HG03139 (cell line): ENCODE measurements at regions not wholly inside any gene's neighbourhood (a gene's known extent, or its start where the extent isn't known, plus 50 kb on each side); places are given as distances from the start of the nearest gene placed in this dataset.
A peak's percentile ranks its signal among the peaks of the same experiment; 100 is the strongest.
"Not testable (repeated sequence)": the region's sequence is repeated elsewhere in the genome, so short reads cannot be mapped to it uniquely, and the experiment has no call there.

Experiments
- ATAC-seq: cut with Tn5 transposase; IDR thresholded peaks from one replicate; pipeline ENCODE4 v1.9.1; 2021; ENCODE audit not compliant: unreplicated experiment

DNA sequence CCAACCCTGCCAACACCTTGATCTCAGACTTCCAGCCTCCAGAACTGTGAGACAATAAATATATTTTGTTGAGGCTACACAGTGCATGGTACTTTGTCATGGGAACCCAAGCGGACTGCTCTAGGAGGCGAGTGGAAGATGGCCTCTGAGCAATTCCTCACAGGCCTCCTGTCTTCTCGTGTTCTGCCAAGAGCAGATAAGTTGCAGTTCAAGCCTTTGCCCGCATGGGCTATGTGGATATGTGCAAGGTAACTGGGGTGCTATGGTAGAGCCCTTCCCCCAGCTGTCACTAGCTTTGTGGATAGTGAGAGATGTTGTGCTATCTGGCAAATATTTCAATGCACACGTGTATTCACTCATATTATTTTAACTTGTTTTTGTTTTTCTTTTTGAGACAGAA lies 156.0 kb upstream of the BCOR start:
- no peak for ATAC-seq

DNA sequence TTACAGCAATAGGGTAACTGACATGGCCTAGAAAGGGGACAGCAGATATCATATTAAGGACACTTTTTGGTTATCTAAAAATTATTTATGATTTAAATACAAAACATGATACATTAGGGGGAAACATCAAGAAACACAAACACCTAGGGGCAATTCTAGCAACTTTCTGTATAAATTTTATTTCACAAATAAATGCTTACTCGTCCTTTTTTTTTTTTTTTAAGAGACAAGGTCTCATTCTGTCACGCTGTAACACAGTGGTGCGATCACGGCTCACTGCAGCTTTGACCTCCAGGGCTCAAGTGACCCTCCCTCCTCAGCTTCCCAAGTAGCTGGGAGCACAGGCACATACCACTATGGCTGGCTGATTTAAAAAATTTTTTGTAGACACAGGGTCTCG lies 151.8 kb upstream of the BCOR start:
- ATAC-seq = no peak

DNA sequence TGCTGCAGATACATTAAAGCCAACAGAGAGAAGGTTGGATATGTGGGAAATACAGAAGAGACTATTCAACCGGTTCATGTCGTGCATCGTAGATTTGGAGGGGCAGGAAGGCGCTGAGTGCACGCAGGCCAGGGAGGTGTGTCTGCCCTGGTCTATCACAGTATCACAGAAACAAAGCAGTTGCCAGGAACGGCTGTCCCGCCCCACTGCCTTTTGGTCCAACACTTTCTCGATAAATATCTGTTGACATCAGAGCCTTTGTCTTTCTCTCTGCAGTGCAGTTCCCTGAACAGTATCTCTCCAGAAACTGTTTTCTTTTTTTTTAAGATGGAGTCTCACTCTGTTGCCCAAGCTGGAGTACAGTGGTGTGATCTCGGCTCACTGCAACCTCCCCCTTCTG lies 151.1 kb upstream of the BCOR start:
- no peak for ATAC-seq

DNA sequence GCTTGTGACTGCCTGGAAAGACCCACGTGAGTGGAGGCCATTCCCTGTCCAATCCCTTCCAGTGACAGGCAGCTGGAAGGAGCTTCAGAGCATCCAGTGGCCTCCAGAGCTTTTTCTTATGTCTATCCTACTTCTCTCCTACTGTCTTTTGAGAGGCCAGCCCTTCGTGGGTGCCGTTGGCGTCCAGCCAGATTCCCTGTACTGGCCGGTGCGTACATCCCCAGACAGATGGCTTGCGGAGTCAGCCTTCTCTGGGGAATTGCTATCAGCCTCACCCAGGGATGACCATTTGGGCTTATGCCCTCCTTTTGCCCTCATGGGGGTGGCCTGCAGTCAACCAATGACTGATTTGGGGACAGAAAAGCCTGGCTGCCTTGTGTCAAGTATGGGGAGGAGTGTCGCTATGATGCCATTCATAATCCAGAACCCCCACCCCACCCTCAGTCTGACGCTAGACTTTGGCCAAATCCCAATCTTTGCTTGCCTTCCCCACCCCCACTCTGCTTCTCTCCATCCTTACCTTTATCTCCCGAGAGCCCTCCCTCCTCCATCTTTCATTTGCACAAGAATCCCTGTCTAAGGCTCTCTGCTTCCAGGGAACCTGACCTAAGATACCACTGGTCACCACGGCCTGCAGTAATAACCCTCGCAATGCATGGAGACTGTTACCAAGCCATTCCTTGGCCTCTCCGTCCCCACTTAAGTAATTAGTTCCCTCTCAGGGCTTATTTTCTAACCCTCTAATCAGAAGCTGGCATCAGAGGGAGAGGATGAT lies 150.3 kb upstream of the BCOR start:
- ATAC-seq = no peak

DNA sequence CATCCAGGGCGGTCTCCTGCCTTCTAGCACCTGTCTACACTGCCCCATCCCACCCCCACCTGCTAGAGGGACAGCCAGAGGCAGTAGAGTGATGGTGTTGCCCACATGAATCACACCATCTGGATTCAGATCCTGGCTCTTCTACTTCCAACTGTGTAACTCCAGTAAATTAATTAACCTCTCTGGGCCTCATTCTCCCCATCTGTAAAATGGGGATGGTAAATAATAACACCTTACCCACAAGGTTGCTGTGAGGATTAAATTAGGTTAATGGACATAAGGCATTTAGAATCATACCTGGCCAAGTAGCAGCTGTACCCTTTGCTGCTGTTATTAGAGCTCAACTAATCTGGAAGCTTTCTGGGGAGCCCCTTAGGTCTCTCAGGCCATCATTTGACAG lies 149.6 kb upstream of the BCOR start:
- no peak for ATAC-seq

DNA sequence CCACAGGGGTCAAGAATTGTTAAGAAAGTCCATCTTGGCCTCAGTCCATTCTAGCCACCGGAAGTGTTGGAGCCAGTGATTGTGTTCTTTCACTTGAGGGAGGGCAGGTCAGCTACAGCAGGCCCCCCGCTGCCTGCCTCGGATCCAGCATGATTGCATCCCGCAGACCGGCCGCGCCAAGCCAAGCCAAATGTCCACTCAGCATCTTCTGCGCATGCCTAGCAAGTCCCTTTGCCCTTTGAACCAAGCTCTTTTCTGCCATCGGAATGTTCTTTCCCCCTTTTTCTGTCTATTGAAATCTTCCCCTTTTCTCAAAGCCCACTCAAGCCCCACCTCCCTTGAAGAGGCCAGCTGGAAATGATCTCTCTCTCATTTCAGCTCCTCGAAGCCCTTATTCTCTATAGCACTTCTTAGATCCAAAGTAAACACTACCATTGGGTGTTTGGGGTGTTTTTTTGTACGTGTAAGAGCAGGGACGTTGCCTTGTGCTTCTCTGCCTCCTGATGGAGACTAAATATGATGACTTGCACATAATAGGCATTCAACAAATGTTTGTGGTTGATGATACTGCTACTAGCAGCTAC lies 147.8 kb upstream of the BCOR start:
- ATAC-seq = no peak

DNA sequence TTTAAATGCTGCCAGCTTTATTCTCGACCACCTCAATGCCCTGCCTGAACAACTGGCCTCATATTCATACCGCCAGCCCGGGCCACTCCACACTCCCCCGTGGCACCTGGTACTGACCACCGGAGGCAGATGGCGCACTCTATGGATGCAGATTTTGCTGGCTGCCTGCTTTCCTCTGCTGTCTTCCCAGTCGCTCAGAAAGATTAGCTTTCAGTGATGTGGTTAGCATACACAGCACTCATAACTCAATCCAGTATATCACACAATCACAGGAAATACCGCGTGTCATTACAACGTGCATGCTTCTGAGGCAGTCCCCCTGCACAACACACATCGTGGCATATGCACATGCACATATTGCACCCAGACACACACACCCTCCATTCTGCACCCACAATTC lies 147.2 kb upstream of the BCOR start:
- ATAC-seq = no peak

DNA sequence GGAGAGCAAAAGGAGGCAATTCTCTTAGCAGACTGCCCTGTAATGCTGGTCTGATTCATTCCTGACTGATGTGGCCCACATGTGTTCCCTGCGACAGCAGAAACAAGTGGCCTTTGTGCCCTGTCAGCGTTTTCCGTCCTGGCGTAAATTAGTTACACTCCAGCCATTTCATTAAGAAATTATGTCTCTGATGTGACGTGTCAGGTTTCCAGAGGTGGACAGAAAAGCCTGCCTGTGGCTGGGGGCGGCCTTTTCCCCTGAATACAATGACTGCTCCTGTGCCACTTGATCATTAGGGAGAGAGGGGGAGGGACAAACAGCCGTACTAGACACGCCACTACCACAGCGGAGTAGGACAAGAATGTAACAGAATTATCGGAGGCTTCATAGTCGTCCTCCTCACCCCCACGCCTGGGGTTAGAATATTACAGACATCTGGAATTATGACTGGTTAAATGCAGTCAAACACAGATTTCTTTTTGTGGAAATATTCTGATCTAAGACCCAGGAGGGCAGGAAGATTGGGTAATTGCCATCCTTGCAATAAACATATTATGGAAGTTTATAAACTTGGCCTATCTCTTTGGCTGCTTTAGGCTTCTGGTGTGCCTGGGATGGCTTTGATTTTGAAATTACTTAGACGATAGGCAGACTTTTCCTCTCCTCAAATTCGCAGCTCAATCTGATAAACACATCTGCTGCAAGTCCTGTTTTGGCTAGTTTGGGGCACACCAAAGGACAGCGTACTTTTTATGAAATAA lies 146.2 kb upstream of the BCOR start:
- ATAC-seq = no peak

DNA sequence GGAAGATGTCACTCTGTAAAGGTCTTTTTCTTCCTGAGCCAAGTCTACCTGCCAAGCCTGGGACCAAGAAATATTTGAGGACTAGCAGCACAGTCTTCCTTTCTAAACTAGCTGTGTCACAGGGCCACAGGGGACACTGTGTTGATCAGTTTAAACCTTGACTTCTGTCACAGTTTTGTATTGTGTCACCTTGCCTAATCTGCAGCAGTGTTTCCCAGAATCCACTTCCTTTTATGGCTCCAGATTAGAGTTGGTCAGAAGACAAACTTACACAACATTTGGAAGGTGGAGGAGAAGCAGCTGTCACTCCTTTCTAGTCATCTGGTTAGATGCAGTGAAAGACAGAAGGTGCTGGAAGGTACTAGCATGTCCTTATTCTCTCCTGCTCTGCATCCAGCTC lies 143.1 kb upstream of the BCOR start:
- no peak for ATAC-seq

DNA sequence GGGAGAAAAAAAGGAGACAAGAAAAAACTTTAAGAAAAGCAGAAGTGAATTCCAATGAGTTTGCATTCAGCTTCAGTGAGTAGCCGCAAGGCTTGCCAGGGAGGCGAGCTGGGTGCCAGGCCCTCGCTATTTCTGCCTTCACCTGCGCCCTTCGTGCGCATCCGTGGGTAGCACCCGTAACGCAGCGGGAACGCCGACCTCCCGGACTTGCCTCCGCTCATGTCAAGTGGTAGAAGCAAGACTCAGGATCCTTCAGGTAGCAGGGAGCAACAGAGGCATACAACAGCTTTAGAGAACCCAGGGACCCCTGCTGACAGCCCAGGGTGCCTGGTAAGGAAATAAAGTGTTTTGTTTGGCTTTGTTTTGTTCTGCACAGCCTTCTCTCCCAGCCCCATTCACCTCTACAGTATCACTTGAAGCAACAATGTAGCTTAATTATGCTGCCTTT lies 140.0 kb upstream of the BCOR start:
- no peak for ATAC-seq

DNA sequence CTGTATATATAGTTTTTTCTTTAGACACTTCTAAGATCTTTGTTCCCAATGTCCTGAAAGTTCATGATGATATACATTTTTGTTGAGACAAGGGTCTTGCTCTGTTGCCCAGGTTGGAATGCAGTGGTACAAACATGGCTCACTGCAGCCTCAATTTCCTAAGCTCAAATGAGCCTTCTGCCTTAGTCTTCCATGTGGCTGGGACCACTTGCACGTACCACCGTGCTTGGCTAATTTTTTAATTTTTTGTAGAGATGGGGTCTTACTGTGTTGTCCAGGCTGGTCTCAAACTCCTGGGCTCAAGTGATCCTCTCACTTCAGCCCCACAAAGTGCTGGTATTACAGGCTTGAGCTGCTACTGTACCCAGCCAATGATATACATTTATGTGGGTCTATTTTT lies 132.9 kb upstream of the BCOR start:
- no peak for ATAC-seq

DNA sequence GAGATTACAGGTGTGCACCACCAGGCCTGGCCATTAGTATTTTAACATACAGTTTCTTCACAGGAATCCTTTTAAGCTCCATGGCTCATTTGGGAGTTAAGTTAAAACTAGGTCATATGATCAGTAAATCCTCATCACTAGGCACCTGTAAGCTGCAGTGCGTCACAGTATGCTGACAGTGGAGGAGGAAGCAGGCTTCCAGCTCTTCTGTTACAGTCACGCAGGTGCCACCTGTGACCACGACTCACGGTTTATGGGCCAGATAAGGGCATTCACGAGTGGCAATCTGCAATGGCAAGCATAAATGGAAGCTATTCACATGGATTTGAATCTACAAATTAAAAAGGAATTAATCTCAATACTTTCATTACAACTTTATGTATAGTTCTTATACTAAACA lies 129.4 kb upstream of the BCOR start:
- no peak for ATAC-seq

DNA sequence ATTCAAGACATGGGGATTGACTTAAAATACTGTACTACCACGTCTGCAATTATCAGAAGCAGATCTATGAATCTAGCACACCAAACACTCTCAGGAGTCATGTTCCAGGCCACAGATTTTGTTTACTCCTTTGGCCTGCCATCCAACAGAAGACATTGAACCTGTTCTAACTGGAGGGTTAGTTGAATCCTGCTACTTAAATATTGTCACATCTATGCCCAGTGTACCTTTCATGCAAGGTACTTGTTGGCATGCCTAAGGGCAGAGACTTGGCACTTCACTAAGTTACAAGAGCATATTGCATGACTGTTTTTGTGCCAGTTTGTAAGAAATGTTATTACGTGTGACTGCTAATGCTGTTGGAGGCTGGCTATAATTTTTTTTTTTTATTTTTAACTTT lies 126.9 kb upstream of the BCOR start:
- no peak for ATAC-seq

DNA sequence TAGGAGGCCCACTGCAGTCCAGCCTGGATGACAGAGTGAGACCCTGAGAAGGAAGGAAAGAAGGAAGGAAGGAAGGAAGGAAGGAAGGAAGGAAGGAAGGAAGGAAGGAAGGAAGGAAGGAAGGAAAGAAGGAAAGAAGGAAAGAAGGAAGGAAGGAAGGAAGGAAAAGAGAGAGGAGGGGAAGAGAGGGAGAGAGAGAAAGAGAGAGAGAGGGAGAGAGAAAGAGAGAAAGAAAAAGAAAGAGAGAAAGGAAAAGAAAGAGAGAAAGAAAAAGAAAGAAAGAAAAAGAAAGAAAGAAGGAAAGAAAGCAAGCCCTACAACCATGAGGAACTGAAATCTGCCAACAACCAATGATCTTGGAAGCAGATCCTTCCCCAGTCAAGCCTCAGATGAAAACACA lies 124.9 kb upstream of the BCOR start:
- ATAC-seq = not testable (repeated sequence)

DNA sequence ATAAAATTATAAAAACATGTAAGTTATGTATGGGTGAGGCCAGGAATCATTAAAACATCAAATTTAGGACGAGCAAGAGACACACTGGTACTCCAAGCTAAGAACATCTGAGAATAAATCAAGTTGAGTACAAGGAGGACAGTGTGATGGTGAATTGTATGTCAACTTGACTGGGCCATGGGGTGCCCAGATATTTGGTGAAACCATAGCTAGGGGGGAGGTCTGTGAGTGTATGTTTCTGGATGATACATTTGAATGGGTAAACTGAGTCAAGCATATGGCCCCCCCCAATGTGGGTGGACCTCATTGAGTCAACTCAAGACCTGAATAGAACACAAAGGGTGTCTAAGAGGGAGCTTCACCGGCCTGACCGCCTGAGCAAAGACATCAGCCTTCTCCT lies 115.3 kb upstream of the BCOR start:
- no peak for ATAC-seq

DNA sequence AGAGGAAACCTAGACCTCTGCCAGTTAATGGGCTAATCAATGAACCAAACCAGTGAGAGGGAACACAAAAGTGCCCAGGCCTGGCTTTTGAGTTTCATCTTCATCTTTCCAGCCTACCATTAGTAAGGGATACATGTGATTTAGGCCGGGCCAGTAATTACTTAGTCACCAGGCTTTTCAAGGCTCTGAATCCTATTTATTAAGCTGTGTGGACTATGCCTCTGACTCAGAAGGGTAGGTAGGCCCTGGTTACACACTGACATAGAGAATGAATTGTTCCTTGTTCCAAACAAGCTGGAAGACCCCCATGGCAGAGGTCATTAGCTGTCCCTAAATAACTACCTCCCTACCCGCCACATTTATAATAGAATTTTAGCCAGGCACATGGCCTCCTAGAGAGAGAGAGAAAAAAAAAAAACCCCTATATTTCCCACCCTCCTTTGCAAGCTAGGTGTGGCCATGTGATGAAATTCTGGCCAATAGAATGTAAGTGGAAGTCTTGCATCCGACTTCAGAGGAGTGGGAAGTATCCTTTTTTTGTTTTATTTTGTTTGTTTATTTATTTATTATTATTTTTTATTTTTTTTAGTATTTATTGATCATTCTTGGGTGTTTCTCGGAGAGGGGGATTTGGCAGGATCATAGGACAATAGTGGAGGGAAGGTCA lies 112.3 kb upstream of the BCOR start:
- ATAC-seq = no peak

DNA sequence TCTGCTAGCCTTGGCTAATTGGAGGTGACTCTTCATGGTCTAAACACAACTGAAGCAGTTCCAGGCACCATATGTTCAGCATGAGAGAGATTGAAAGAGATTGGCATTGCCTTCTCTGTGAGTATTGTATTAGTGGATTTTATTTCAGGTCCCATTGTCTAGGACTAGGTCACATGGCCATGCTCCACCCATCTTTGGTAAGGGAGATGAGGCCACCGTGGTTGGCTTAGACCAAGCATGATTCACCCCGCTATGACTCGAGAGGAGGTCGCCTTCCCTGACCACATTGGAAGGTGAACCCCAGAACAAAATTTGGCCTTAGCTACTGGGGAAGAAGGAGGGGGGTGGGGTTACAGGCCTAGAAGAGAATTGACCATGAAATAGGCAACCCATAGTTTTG lies 109.9 kb upstream of the BCOR start:
- ATAC-seq = no peak

DNA sequence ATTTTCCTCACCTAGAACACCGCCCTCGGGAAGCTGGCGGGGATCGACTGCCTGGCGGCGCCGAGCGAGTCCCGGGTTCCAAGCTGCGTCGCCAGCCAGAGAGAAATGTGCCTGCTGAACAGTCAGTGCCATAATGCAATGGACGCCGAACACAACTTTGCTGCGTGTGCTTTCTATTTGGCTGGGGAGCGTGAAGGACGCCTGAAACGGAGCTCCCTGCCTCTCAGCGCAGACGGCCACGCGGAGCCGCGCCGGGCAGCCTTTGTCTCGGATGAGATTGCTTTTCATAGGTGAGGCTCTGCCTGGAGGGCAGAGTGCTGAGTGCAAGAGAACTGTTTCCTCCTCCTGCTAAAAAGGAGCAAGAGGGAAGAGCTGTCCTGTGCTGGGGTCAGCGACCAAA lies 107.7 kb upstream of the BCOR start:
- ATAC-seq = no peak

DNA sequence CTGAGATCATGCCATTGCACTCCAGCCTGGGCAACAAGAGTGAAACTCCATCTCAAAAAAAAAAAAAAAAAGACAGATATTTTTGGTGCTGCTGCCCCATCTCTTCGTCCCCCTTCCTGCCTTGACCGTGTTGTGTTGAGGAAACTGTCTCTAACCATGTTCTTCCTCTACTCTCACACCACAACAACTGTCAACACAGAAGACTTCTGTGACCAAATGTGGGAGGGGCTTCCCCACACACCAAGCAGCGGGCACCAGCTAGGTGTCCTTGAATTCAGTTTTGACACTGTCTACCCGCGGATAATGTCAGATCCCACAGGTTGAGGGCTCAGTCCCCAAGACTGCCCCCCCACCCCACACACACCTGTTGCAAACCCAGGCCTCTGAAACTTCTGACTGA lies 104.7 kb upstream of the BCOR start:
- no peak for ATAC-seq

DNA sequence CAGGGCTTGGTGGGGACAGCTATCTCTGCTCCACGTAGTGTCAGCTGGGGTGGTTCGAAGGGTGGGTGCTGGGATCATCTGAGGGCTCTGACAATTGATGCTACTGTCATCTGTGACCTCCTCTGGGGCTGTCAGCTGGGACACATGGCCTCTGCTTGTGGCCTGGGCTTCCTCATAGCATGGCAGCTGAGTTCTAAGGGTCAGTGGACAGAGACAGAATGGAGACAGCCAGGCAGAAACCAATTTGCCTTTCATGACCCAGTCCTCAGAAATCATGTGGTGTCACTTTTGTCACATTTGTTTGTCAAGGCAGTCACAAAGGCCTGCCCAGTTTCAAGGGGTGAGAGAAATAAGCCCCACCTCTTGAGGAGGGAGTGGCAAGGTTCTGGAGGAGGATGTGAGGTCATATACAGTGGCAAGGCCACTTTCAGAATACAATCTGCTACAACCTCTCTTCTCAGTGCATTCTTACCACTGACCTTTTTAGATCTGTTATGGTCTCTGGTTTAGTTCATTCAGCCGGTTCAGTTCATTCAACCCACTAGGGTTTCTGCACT lies 103.6 kb upstream of the BCOR start:
- peak; percentile 91 for ATAC-seq

DNA sequence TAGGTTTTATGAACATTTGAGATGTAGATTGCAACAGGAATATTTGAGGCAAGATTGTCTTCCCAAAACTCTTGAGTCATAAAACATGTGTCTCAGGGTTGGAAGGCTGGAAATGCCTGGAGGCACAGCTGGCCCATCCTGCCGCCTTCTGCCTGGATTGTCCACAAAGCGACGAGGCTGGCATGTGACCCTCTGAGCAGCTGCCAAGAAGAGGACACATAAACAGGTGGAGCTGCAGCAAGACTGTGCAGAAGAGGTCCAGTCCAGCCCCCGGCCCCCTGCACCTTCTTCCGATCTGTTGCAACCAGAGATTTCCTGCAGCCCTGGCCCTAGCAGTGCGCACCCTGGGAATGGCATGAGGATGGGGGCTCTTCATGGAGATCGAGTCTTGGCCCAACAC lies 101.9 kb upstream of the BCOR start:
- no peak for ATAC-seq
